SU-DHL-6 (cell line): ENCODE measurements at regions not wholly inside any gene's neighbourhood (a gene's known extent, or its start where the extent isn't known, plus 50 kb on each side); places are given as distances from the start of the nearest gene placed in this dataset.

Experiments
- H2AFZ ChIP-seq: fragments of 200-600 bp; sonication (generic); 2 replicates; pipeline ENCODE4 v1.6.1; 2014; ENCODE audit warnings: low read depth, mild to moderate bottlenecking, moderate library complexity, mixed read lengths, antibody characterized with exemption, low read length; ENCODE audit not compliant: severe bottlenecking
- H3F3A ChIP-seq: fragments of 200-600 bp; shearing (Covaris generic); 2 replicates; pipeline ENCODE4 v1.6.0; 2016; ENCODE audit warnings: antibody characterized with exemption, mild to moderate bottlenecking; ENCODE audit not compliant: insufficient read depth
- H3K27ac ChIP-seq: fragments of 200-600 bp; sonication (generic); 2 replicates; pipeline ENCODE4 v1.5.1; 2016; ENCODE audit warnings: low read depth, mild to moderate bottlenecking, low read length, moderate library complexity, mixed read lengths
- H3K27me3 ChIP-seq: fragments of 200-600 bp; sonication (generic), shearing (Covaris generic); 2 replicates; pipeline ENCODE4 v1.6.0; 2014; ENCODE audit warnings: mild to moderate bottlenecking, low read length
- H3K36me3 ChIP-seq: fragments of 200-600 bp; sonication (generic); 2 replicates; pipeline ENCODE4 v1.6.1; 2014; ENCODE audit warnings: mild to moderate bottlenecking, low read length, mixed read lengths
- H3K4me2 ChIP-seq: fragments of 300-600, 200-600 bp; shearing (Covaris generic), sonication (generic); 2 replicates; pipeline ENCODE4 v1.6.0; 2014; ENCODE audit warnings: low read length, low read depth, mild to moderate bottlenecking; ENCODE audit not compliant: poor library complexity, severe bottlenecking
- H3K4me3 ChIP-seq: fragments of 200-600 bp; sonication (generic); 2 replicates; pipeline ENCODE4 v1.5.1; 2014; ENCODE audit warnings: antibody characterized with exemption, low read length, mild to moderate bottlenecking, mixed read lengths; ENCODE audit not compliant: insufficient read depth, poor library complexity, severe bottlenecking
- H3K79me2 ChIP-seq: fragments of 200-600 bp; sonication (generic); 2 replicates; pipeline ENCODE4 v1.6.1; 2014; ENCODE audit warnings: mild to moderate bottlenecking, low read length, moderate library complexity; ENCODE audit not compliant: insufficient read depth
- H3K9ac ChIP-seq: fragments of 200-600 bp; sonication (generic); 2 replicates; pipeline ENCODE4 v1.7.0; 2014; ENCODE audit warnings: mild to moderate bottlenecking, low read length
- H3K9me2 ChIP-seq: fragments of 200-600 bp; sonication (generic); replicated peaks from 2 replicates; pipeline ENCODE4 v1.6.1; 2014; ENCODE audit warnings: low read length; ENCODE audit not compliant: insufficient read depth
- H3K9me3 ChIP-seq: fragments of 200-600 bp; sonication (generic); 2 replicates; pipeline ENCODE4 v1.6.1; 2014; ENCODE audit warnings: low read length, mixed read lengths; ENCODE audit not compliant: insufficient read depth
- H4K20me1 ChIP-seq: fragments of 200-600 bp; sonication (generic); 2 replicates; pipeline ENCODE4 v1.6.1; 2014; ENCODE audit warnings: low read depth, mild to moderate bottlenecking, antibody characterized with exemption, low read length, moderate library complexity, mixed read lengths
- CTCF ChIP-seq: fragments of 200-600 bp; sonication (generic); IDR thresholded peaks from one replicate; pipeline ENCODE4 v1.5.1; 2017; ENCODE audit warnings: antibody characterized with exemption, mild to moderate bottlenecking, low read length, moderate library complexity; ENCODE audit not compliant: insufficient read depth, poor library complexity, severe bottlenecking
- EZH2phosphoT487 ChIP-seq: fragments of 200-600 bp; sonication (generic), shearing (Covaris generic); conservative IDR thresholded peaks from 2 replicates; pipeline ENCODE4 v1.6.1; 2018; ENCODE audit warnings: mild to moderate bottlenecking, antibody characterized with exemption, low read length, moderate library complexity, mixed read lengths

GRCh38 chr11:38814670-38815069, 2216.6 kb upstream of the RAG2 start:
- H3K4me3 ChIP-seq, result no peak overlapping the region
- no peaks in the 10 kb centered on the region for H3K79me2 ChIP-seq
- H3K9ac ChIP-seq, result no peak overlapping the region
- no peaks in the 10 kb centered on the region for H4K20me1 ChIP-seq
- H3F3A ChIP-seq, result no peaks in the 10 kb centered on the region
- H3K27ac ChIP-seq, result no peak overlapping the region
- no peaks in the 10 kb centered on the region for H3K27me3 ChIP-seq
- no peak for TF ChIP-seq CTCF
- no peaks in the 10 kb centered on the region for H3K36me3 ChIP-seq
- no peaks in the 10 kb centered on the region for H3K9me2 ChIP-seq
- H2AFZ ChIP-seq, result no peak overlapping the region
- H3K4me2 ChIP-seq, result no peak overlapping the region
- 0 out of 2 replicates have a peak, but pooled peaks cover 4% of the 10 kb centered on the region for H3K9me3 ChIP-seq

- Histone ChIP-seq H3K9ac (no peak overlapping the region), H3K27me3 (no peaks in the 10 kb centered on the region), H2AFZ (no peak overlapping the region), H3K4me3 (no peak overlapping the region), H3K9me3 (0 out of 2 replicates have a peak, but pooled peaks cover 4% of the 10 kb centered on the region), H3K9me2 (no peaks in the 10 kb centered on the region), H3K36me3 (no peaks in the 10 kb centered on the region), H4K20me1 (no peaks in the 10 kb centered on the region), H3F3A (no peaks in the 10 kb centered on the region), H3K79me2 (no peaks in the 10 kb centered on the region), H3K4me2 (no peak overlapping the region), H3K27ac (no peak overlapping the region)
- TF ChIP-seq CTCF (no peak), EZH2phosphoT487 (no peak)
These were observed 2211.5 kb upstream of the RAG2 start for GRCh38 chr11:38809521-38809920.

- H3F3A ChIP-seq, result no peaks in the 10 kb centered on the region
- TF ChIP-seq EZH2phosphoT487, result no peak
- no peak for TF ChIP-seq CTCF
- H3K79me2 ChIP-seq, result no peaks in the 10 kb centered on the region
- no peak overlapping the region for H2AFZ ChIP-seq
- no peaks in the 10 kb centered on the region for H3K9me2 ChIP-seq
- no peaks in the 10 kb centered on the region for H3K9me3 ChIP-seq
- H3K36me3 ChIP-seq, result no peaks in the 10 kb centered on the region
- no peak overlapping the region for H3K4me2 ChIP-seq
- no peaks in the 10 kb centered on the region for H3K27me3 ChIP-seq
- no peak overlapping the region for H3K27ac ChIP-seq
- no peak overlapping the region for H3K4me3 ChIP-seq
- no peaks in the 10 kb centered on the region for H4K20me1 ChIP-seq
- no peak overlapping the region for H3K9ac ChIP-seq
These were observed 2198.2 kb upstream of the RAG2 start for GRCh38 chr11:38796281-38796680.

GRCh38 chr11:38795027-38795426, 2197.0 kb upstream of the RAG2 start:
- Histone ChIP-seq H3K27ac (no peak overlapping the region), H3K9me3 (no peaks in the 10 kb centered on the region), H3K4me2 (no peak overlapping the region), H3K27me3 (no peaks in the 10 kb centered on the region), H3K9ac (no peak overlapping the region), H3K4me3 (no peak overlapping the region), H3K79me2 (no peaks in the 10 kb centered on the region), H4K20me1 (no peaks in the 10 kb centered on the region), H3F3A (no peaks in the 10 kb centered on the region), H2AFZ (no peak overlapping the region), H3K36me3 (no peaks in the 10 kb centered on the region), H3K9me2 (no peaks in the 10 kb centered on the region)
- TF ChIP-seq CTCF, result no peak
- no peak for TF ChIP-seq EZH2phosphoT487
